DND-41 (cell line): ENCODE measurements at regions not wholly inside any gene's neighbourhood (a gene's known extent, or its start where the extent isn't known, plus 50 kb on each side); places are given as distances from the start of the nearest gene placed in this dataset.

Experiments used
- ATAC-seq: fragments of 200-7000 bp; cut with Tn5 transposase; 3 replicates; pipeline ENCODE4 v1.9.1; 2021; ENCODE audit warnings: low read depth; ENCODE audit not compliant: insufficient read depth
- DNase-seq: peaks from one replicate; pipeline ENCODE4 v3.0.0-alpha.2; 2020
- H2AFZ ChIP-seq: 2 replicates; pipeline ENCODE4 v1.6.0; 2012; ENCODE audit warnings: low read depth, low read length
- H3K27ac ChIP-seq: 2 replicates; pipeline ENCODE4 v1.5.1; 2012; ENCODE audit warnings: low read length, inconsistent platforms
- H3K27me3 ChIP-seq: fragments of 200-600 bp; sonication (generic); 2 replicates; pipeline ENCODE4 v1.6.0; 2012; ENCODE audit warnings: low read length, mild to moderate bottlenecking, inconsistent platforms; ENCODE audit not compliant: insufficient read depth, poor library complexity
- H3K36me3 ChIP-seq: 2 replicates; pipeline ENCODE4 v1.5.1; 2012; ENCODE audit warnings: low read length, inconsistent platforms; ENCODE audit not compliant: insufficient read depth
- H3K4me1 ChIP-seq: 2 replicates; pipeline ENCODE4 v1.5.1; 2012; ENCODE audit warnings: mild to moderate bottlenecking, low read length; ENCODE audit not compliant: insufficient read depth
- H3K4me2 ChIP-seq: 2 replicates; pipeline ENCODE4 v1.6.0; 2012; ENCODE audit warnings: mild to moderate bottlenecking, moderate library complexity, low read length, inconsistent platforms; ENCODE audit not compliant: insufficient read depth
- H3K4me3 ChIP-seq, 2 experiments: fragments of 200-600 bp in 1 of 2; shearing (Covaris generic) in 1 of 2; 2 replicates each; pipeline ENCODE4 v1.5.1; 2012 to 2016; ENCODE audit warnings: inconsistent platforms in 2 of 2, low read length in 2 of 2, mild to moderate bottlenecking in 2 of 2, low read depth in 1 of 2, moderate library complexity in 1 of 2
- H3K79me2 ChIP-seq: 2 replicates; pipeline ENCODE4 v1.6.0; 2012; ENCODE audit warnings: low read length, inconsistent platforms; ENCODE audit not compliant: insufficient read depth
- H3K9ac ChIP-seq: 2 replicates; pipeline ENCODE4 v1.6.0; 2012; ENCODE audit warnings: low read depth, mild to moderate bottlenecking, inconsistent platforms, low read length, moderate library complexity
- H3K9me3 ChIP-seq: 2 replicates; pipeline ENCODE4 v1.5.1; 2012; ENCODE audit warnings: low read length, moderate library complexity, mild to moderate bottlenecking, inconsistent platforms; ENCODE audit not compliant: insufficient read depth, severe bottlenecking
- H4K20me1 ChIP-seq: 2 replicates; pipeline ENCODE4 v1.6.0; 2012; ENCODE audit warnings: low read length; ENCODE audit not compliant: insufficient read depth
- CTCF ChIP-seq: IDR thresholded peaks from 2 replicates; pipeline ENCODE4 v1.5.1; 2012; ENCODE audit warnings: borderline replicate concordance, low read length, moderate library complexity, mild to moderate bottlenecking; ENCODE audit not compliant: poor library complexity, severe bottlenecking; ENCODE audit errors: extremely low read depth
- EZH2 ChIP-seq: IDR thresholded peaks from 3 replicates; pipeline ENCODE4 v1.6.1; 2012; ENCODE audit warnings: borderline replicate concordance, low read depth, mild to moderate bottlenecking, moderate library complexity, low read length, inconsistent platforms; ENCODE audit not compliant: severe bottlenecking

DNA sequence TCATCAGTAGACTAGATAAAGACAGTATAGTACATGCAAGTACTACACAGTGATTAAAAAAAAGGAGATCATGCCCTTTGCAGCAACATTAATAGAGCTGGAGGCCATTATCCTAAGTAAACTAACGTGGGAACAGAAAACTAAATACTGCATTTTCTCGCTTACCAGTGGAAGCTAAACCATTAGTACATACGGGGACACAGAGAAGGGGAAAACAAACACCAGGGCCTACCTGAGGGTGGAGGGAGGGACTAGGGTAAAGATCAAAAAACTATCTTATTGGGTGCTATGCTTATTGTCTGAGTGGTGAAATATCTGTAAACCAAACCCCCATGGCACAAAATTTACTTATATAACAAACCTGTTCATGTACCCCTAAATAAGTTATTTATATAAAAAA lies 836.9 kb downstream of the SH3BGRL start:
- Histone ChIP-seq H3K4me3 (no peak overlapping the region), H3K9me3 (no peaks in the 10 kb centered on the region)
- TF ChIP-seq CTCF = no peak
- TF ChIP-seq EZH2 = no peak

GRCh38 chrX:82041034-82041433 lies 839.1 kb downstream of the SH3BGRL start:
- ATAC-seq = no peak
- DNase-seq = no peak
- Histone ChIP-seq H3K9me3 (no peaks in the 10 kb centered on the region), H3K4me3 (no peak overlapping the region), H3K9ac (no peak overlapping the region), H4K20me1 (no peaks in the 10 kb centered on the region), H3K4me1 (no peaks in the 10 kb centered on the region), H3K27me3 (no peaks in the 10 kb centered on the region), H3K36me3 (no peaks in the 10 kb centered on the region), H2AFZ (no peak overlapping the region), H3K79me2 (no peaks in the 10 kb centered on the region), H3K27ac (no peak overlapping the region), H3K4me2 (no peak overlapping the region)
- TF ChIP-seq EZH2 = no peak
- TF ChIP-seq CTCF = no peak

More for the DNA sequence above, 836.9 kb downstream of the SH3BGRL start:
- ATAC-seq (no peak), DNase-seq (no peak)
- Histone ChIP-seq H3K27ac (no peak overlapping the region), H4K20me1 (no peaks in the 10 kb centered on the region), H3K4me2 (no peak overlapping the region), H3K79me2 (no peaks in the 10 kb centered on the region), H3K27me3 (no peaks in the 10 kb centered on the region), H3K36me3 (no peaks in the 10 kb centered on the region), H2AFZ (no peak overlapping the region), H3K9ac (no peak overlapping the region), H3K4me1 (no peaks in the 10 kb centered on the region)

DNA sequence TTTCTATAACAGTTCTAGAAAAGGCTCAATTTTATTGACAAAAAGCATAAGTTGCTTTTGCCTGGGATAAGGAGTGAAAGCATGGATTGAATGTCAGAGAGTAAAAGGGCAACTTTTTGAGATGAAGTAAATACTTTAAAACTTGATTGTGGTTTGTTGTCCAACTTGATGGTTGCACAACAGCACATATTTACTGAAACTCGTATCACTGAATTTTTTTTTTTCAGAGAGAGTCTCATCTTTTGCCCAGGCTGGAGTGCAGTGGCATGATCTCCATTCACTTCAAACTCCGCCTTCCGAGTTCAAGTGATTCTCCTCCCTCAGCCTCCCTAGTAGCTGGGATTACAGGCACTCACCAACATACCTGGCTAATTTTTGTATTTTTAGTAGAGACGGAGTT lies 856.8 kb downstream of the SH3BGRL start:
- H3K79me2 ChIP-seq = no peaks in the 10 kb centered on the region
- H4K20me1 ChIP-seq = no peaks in the 10 kb centered on the region
- H3K27ac ChIP-seq = no peak overlapping the region
- ATAC-seq (no peak), DNase-seq (no peak)
- no peaks in the 10 kb centered on the region for H3K27me3 ChIP-seq
- no peak overlapping the region for H2AFZ ChIP-seq
- H3K9ac ChIP-seq = no peak overlapping the region
- H3K9me3 ChIP-seq = no peaks in the 10 kb centered on the region
- no peak overlapping the region for H3K4me3 ChIP-seq
- TF ChIP-seq EZH2 (no peak), CTCF (no peak)
- no peaks in the 10 kb centered on the region for H3K36me3 ChIP-seq
- H3K4me2 ChIP-seq = no peak overlapping the region
- H3K4me1 ChIP-seq = no peaks in the 10 kb centered on the region

- Histone ChIP-seq H3K36me3 (no peaks in the 10 kb centered on the region), H3K4me3 (no peak overlapping the region), H3K9ac (no peak overlapping the region), H3K79me2 (no peaks in the 10 kb centered on the region), H4K20me1 (no peaks in the 10 kb centered on the region), H3K27me3 (no peaks in the 10 kb centered on the region), H3K4me1 (no peaks in the 10 kb centered on the region), H2AFZ (no peak overlapping the region), H3K4me2 (no peak overlapping the region), H3K27ac (no peak overlapping the region), H3K9me3 (no peaks in the 10 kb centered on the region)
- ATAC-seq = no peak
- no peak for DNase-seq
- TF ChIP-seq CTCF (no peak), EZH2 (no peak)
These were observed 869.0 kb downstream of the SH3BGRL start for GRCh38 chrX:82070948-82071347.
